ENCODE measurements at regions not wholly inside any gene's neighbourhood (a gene's known extent, or its start where the extent isn't known, plus 50 kb on each side); places are given as distances from the start of the nearest gene placed in this dataset.

GRCh38 chr4:145414226-145414625, 67.4 kb upstream of the SMAD1 start:
- Histone ChIP-seq H3K79me2 (ENCODE audit: control insufficient read depth, insufficient read depth, low read length) (no peaks in the 10 kb centered on the region), H3K4me3 (no peak overlapping the region), H3K9ac (ENCODE audit: control insufficient read depth, insufficient read depth, low read length) (no peak overlapping the region), H3K4me1 (ENCODE audit: control insufficient read depth, insufficient read depth, low read length) (no peaks in the 10 kb centered on the region), H3K27me3 (replicated peaks in 1 of 2; ENCODE audit: control insufficient read depth in 2 of 2, insufficient read depth in 2 of 2, low read length in 1 of 2) (no peaks in the 10 kb centered on the region), H4K20me1 (ENCODE audit: control insufficient read depth, insufficient read depth) (no peaks in the 10 kb centered on the region), H3K9me3 (replicated peaks; ENCODE audit: control insufficient read depth, insufficient read depth, low read length) (no peaks in the 10 kb centered on the region; the same call in 2 of the 3 replicates), H3K36me3 (ENCODE audit: control insufficient read depth in 2 of 2, insufficient read depth in 2 of 2, low read length in 1 of 2) (no peaks in the 10 kb centered on the region), H3K27ac (ENCODE audit: control insufficient read depth, insufficient read depth) (no peak overlapping the region), H2AFZ (ENCODE audit: control insufficient read depth, low read depth, low read length) (no peak overlapping the region), H3K4me2 (ENCODE audit: control insufficient read depth, insufficient read depth) (no peak overlapping the region)
- ATAC-seq = no peak
- no peak for FAIRE-seq
- SMC1A ChIA-PET (ENCODE audit: uncharacterized antibody, unreplicated experiment) = interaction anchor here (1.2 kb wide), 1 partner anchor 9 kb away, joined by 5 read pairs; no protein-coding TSS in a partner anchor
- BruUV-seq (replicated peaks) = no TSS peak
- RAD21 ChIA-PET (ENCODE audit: unreplicated experiment) = no interaction called here
- DNase-seq (ENCODE audit: low read depth, low spot score) = no peak
- intact Hi-C loops (cut with micrococcal nuclease; ENCODE audit: unreplicated experiment) (no loop called here), in situ Hi-C loops (cut with MboI) (no loop called here)
- POLR2A ChIA-PET = no interaction called here
- CTCF ChIA-PET = no interaction called here
- WGBS (ENCODE audit: insufficient coverage, insufficient replicate concordance, low lambda C conversion rate, missing lambda C conversion rate) = 0% methylated on average over 1 of the region's 1 CpG
- TF ChIP-seq ZNF24 (IDR thresholded peaks at IDR 0.05) = no peak
- TF ChIP-seq PRDM15 (CRISPR knock-in tag; IDR thresholded peaks at IDR 0.05) = no peak
- TF ChIP-seq MEF2B (IDR thresholded peaks at IDR 0.05; ENCODE audit: partially characterized antibody, poor library complexity, severe bottlenecking) = no peak
- TF ChIP-seq USF1 (IDR thresholded peaks at IDR 0.05; ENCODE audit: borderline replicate concordance, extremely low read length, insufficient read depth, low read depth, low read length) = no peak
- no peak for TF ChIP-seq POLR2A (IDR thresholded peaks at IDR 0.05; ENCODE audit: low read depth, low read length)
- no peak for TF ChIP-seq SMARCA5 (IDR thresholded peaks at IDR 0.05)
- no peak for TF ChIP-seq NFXL1 (IDR thresholded peaks at IDR 0.05; ENCODE audit: borderline replicate concordance)
- TF ChIP-seq TARDBP (IDR thresholded peaks at IDR 0.05; ENCODE audit: borderline replicate concordance) = no peak
- no peak for TF ChIP-seq BCL11A (IDR thresholded peaks at IDR 0.05; ENCODE audit: low read depth, low read length)
- no peak for TF ChIP-seq IRF4 (IDR thresholded peaks at IDR 0.05; ENCODE audit: low read depth, low read length)
- no peak for TF ChIP-seq FOXM1 (IDR thresholded peaks at IDR 0.05; ENCODE audit: low read depth, low read length)
- TF ChIP-seq BCL3 (IDR thresholded peaks at IDR 0.05; ENCODE audit: borderline replicate concordance, insufficient read depth, low read depth, low read length, poor library complexity, severe bottlenecking) = no peak
- TF ChIP-seq HDAC2 (IDR thresholded peaks at IDR 0.05) = no peak
- no peak for TF ChIP-seq STAT1 (conservative IDR thresholded peaks at IDR 0.05)
- TF ChIP-seq BHLHE40 (IDR thresholded peaks at IDR 0.05; ENCODE audit: borderline replicate concordance in 1 of 2, low read depth in 2 of 2, low read length in 1 of 2) = no peak
- no peak for TF ChIP-seq ZBTB40 (IDR thresholded peaks at IDR 0.05; ENCODE audit: borderline replicate concordance)
- TF ChIP-seq PML (IDR thresholded peaks at IDR 0.05; ENCODE audit: low read length) = no peak

Measured in GM12878 (cell line).